Caco-2 (cell line): ENCODE measurements at regions not wholly inside any gene's neighbourhood (a gene's known extent, or its start where the extent isn't known, plus 50 kb on each side); places are given as distances from the start of the nearest gene placed in this dataset.

Experiments
- BruUV-seq: library from RNA; stranded (reverse); fragments of 400-500 nt; replicated peaks from 2 replicates; lab custom pipeline; 2021; lab: Mats Ljungman, UMichigan
- CTCF ChIA-PET: fragments of 300-600 bp; sonication (Branson Sonifier 250); formaldehyde crosslinking; loops from one replicate; lab custom pipeline; 2022; ENCODE audit warnings: antibody characterized with exemption; lab: Charles Lee
- POLR2A ChIA-PET: fragments of 300-600 bp; sonication (Branson Sonifier 250); formaldehyde crosslinking; loops from one replicate; lab custom pipeline; 2022; ENCODE audit warnings: antibody characterized with exemption; lab: Charles Lee
- DNase-seq, 2 experiments: peaks; one replicate each; pipeline versions ENCODE4 v3.0.0 to v3.0.0-alpha.2; 2020 to 2022
- H3K27me3 ChIP-seq: replicated peaks from 2 replicates; pipeline ENCODE4 v1.6.0; 2011; ENCODE audit warnings: low read length; ENCODE audit not compliant: control insufficient read depth, insufficient read depth
- H3K36me3 ChIP-seq: 2 replicates; pipeline ENCODE4 v1.5.1; 2011; ENCODE audit warnings: low read length; ENCODE audit not compliant: control insufficient read depth, insufficient read depth
- H3K4me1 ChIP-seq: fragments of 250-450 bp; sonication (Bioruptor Pico); 2 replicates; pipeline ENCODE4 v1.5.1; 2020; ENCODE audit warnings: mild to moderate bottlenecking
- H3K4me3 ChIP-seq: 2 replicates; pipeline ENCODE4 v1.5.1; 2011; ENCODE audit warnings: low read depth, mild to moderate bottlenecking, control low read depth, low read length
- H3K9me3 ChIP-seq: fragments of 250-450 bp; sonication (Bioruptor Pico); 2 replicates; pipeline ENCODE4 v1.5.1; 2020; ENCODE audit warnings: mild to moderate bottlenecking, moderate library complexity
- H3K27ac Mint-ChIP-seq: one replicate; pipeline ENCODE4 v1.8.0; 2022; ENCODE audit warnings: mixed read lengths; ENCODE audit not compliant: unreplicated experiment
- H3K27me3 Mint-ChIP-seq: one replicate; pipeline ENCODE4 v1.8.0; 2022; ENCODE audit warnings: mixed read lengths; ENCODE audit not compliant: insufficient read depth, unreplicated experiment
- H3K36me3 Mint-ChIP-seq: one replicate; pipeline ENCODE4 v1.8.0; 2022; ENCODE audit warnings: mild to moderate bottlenecking, mixed read lengths; ENCODE audit not compliant: insufficient read depth, unreplicated experiment
- H3K4me1 Mint-ChIP-seq: one replicate; pipeline ENCODE4 v1.8.0; 2022; ENCODE audit warnings: low read depth, mixed read lengths; ENCODE audit not compliant: unreplicated experiment
- H3K4me3 Mint-ChIP-seq: one replicate; pipeline ENCODE4 v1.8.0; 2022; ENCODE audit warnings: mild to moderate bottlenecking, moderate library complexity, mixed read lengths; ENCODE audit not compliant: unreplicated experiment
- H3K9me3 Mint-ChIP-seq: one replicate; pipeline ENCODE4 v1.8.0; 2022; ENCODE audit warnings: mixed read lengths; ENCODE audit not compliant: unreplicated experiment
- intact Hi-C: fragments of 100-400 bp; cut with micrococcal nuclease; formaldehyde crosslinking; loops from one replicate; pipeline ENCODE4 v1.10.0; 2022; ENCODE audit not compliant: unreplicated experiment
- TF ChIP-seq, protein P1 (sequence below), 2 experiments: fragments of 200-600 bp in 1 of 2; IDR thresholded peaks; 1 replicate in 1 of 2; 2 replicates in 1 of 2; pipeline versions ENCODE4 v1.5.1 to v1.8.0; 2011 to 2022; ENCODE audit warnings: antibody characterized with exemption in 1 of 2, control low read depth in 1 of 2, inconsistent platforms in 1 of 2, low read depth in 1 of 2, low read length in 1 of 2, mild to moderate bottlenecking in 1 of 2, moderate library complexity in 1 of 2; ENCODE audit not compliant: insufficient read depth in 1 of 2, severe bottlenecking in 1 of 2, unreplicated experiment in 1 of 2

DNA sequence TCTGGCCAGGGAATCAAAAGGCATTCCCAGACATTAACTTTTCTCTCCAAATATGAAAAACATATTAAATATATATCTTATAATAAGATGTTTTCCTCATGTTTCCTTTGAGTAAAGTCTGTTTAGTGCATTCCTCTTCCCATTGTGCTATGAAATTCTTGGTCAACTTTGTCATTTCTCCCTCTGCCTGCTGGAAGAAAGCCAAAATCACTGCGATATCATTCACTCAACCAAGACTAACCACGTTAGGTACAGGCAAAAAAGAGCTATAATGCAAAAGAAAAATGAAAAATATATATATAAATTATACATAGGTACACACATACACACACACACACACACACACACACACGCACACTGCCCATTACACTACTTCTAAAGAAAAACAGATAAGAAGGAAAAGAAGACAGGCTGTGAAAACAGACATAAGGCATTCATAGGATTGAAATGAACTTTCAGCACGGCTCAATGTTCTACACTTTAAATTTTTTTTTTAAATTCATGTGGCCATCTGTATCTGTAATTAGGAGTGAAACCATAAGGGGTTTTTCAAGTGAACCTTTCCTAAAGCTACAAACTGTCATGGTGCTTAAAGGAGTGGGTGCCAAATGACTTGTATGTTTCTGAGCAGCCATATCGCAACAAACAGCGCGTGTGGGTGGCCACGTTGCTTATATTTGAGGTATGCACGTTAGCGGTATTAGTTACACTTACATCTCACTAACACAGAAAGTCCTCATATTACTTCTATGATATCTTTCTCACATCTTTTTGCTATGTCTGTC is 71.6 kb upstream of the PSMD7 start:
- no peak for DNase-seq
- Mint-ChIP-seq H3K27ac (no peak overlapping the region), H3K4me1 (no peaks in the 10 kb centered on the region), H3K9me3 (no peaks in the 10 kb centered on the region), H3K27me3 (peaks cover 23% of the 10 kb centered on the region), H3K4me3 (no peak overlapping the region), H3K36me3 (no peaks in the 10 kb centered on the region)
- ChIA-PET CTCF (interaction anchor here (0.6 kb wide), 1 partner anchor 29 kb away, joined by 3 read pairs; no protein-coding TSS in a partner anchor), POLR2A (no interaction called here)
- H3K27me3 ChIP-seq: peaks cover 1% of the 10 kb centered on the region; the same call in 1 of the 2 replicates
- intact Hi-C loops: loop anchor here (5.0 kb wide), 1 partner anchor 513 kb away; no protein-coding TSS in a partner anchor
- no peak overlapping the region for H3K4me3 ChIP-seq
- H3K9me3 ChIP-seq: no peaks in the 10 kb centered on the region
- TF ChIP-seq, protein P1, sequence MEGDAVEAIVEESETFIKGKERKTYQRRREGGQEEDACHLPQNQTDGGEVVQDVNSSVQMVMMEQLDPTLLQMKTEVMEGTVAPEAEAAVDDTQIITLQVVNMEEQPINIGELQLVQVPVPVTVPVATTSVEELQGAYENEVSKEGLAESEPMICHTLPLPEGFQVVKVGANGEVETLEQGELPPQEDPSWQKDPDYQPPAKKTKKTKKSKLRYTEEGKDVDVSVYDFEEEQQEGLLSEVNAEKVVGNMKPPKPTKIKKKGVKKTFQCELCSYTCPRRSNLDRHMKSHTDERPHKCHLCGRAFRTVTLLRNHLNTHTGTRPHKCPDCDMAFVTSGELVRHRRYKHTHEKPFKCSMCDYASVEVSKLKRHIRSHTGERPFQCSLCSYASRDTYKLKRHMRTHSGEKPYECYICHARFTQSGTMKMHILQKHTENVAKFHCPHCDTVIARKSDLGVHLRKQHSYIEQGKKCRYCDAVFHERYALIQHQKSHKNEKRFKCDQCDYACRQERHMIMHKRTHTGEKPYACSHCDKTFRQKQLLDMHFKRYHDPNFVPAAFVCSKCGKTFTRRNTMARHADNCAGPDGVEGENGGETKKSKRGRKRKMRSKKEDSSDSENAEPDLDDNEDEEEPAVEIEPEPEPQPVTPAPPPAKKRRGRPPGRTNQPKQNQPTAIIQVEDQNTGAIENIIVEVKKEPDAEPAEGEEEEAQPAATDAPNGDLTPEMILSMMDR (IDR thresholded peaks at IDR 0.05; ENCODE audit: insufficient read depth in 1 of 2, low read depth in 1 of 2, low read length in 1 of 2, severe bottlenecking in 1 of 2, unreplicated experiment in 1 of 2): no peak
- no TSS peak for BruUV-seq
- no peaks in the 10 kb centered on the region for H3K36me3 ChIP-seq
- no peaks in the 10 kb centered on the region for H3K4me1 ChIP-seq

DNA sequence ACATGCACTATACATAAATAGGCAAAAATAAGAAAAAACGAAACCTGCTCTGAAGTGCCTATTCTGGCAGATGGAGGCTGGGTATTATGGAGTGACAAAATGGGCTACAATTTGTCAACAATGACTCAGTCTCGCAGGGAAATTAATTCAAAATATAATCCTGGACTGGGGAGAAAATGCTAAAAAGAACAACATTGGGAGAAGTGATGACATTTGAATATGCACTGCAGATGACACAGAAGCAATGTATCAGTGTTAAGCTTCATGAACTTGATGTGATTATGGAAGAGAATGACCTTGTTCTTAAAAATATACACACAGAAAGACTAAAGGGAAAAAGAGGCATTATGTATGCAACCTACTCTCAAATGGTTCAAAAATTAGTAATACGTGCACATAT is 74.8 kb upstream of the PSMD7 start:
- H3K4me3 Mint-ChIP-seq: no peak overlapping the region
- TF ChIP-seq, protein P1 (IDR thresholded peaks at IDR 0.05; ENCODE audit: insufficient read depth in 1 of 2, low read depth in 1 of 2, low read length in 1 of 2, severe bottlenecking in 1 of 2, unreplicated experiment in 1 of 2): no peak
- peaks cover 17% of the 10 kb centered on the region for H3K27me3 Mint-ChIP-seq
- H3K4me1 Mint-ChIP-seq: no peaks in the 10 kb centered on the region
- BruUV-seq: no TSS peak
- H3K36me3 Mint-ChIP-seq: no peaks in the 10 kb centered on the region
- no peak for DNase-seq
- CTCF ChIA-PET: no interaction called here
- POLR2A ChIA-PET: no interaction called here
- Histone ChIP-seq H3K4me3 (no peak overlapping the region), H3K36me3 (no peaks in the 10 kb centered on the region), H3K27me3 (peaks cover 1% of the 10 kb centered on the region; the same call in 1 of the 2 replicates), H3K9me3 (no peaks in the 10 kb centered on the region), H3K4me1 (no peaks in the 10 kb centered on the region)
- H3K27ac Mint-ChIP-seq: no peak overlapping the region
- no peaks in the 10 kb centered on the region for H3K9me3 Mint-ChIP-seq
- intact Hi-C loops: no loop called here

DNA sequence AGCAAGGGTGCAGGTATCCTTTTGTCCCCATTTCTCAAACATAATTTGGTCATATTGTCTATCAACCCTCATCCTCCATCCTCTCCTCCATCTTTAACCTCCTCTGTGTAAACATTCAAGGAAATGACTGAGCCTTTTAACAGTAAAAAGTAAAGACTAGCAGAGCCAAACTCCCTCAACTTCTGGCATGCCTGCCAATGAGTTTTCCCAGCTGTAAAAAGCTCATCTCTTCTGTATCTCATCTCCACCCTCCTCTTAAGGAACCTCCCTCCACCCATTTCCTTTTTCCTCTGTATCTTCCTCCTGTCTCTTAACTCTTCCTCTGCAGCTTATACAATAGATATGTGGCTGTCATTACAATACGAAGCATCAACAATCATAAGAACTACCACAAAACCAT is 76.9 kb upstream of the PSMD7 start:
- no TSS peak for BruUV-seq
- POLR2A ChIA-PET: no interaction called here
- H3K27ac Mint-ChIP-seq: no peak overlapping the region

More for the DNA sequence above, 76.9 kb upstream of the PSMD7 start:
- Mint-ChIP-seq H3K4me3 (no peak overlapping the region), H3K4me1 (no peaks in the 10 kb centered on the region), H3K27me3 (peaks cover 13% of the 10 kb centered on the region), H3K9me3 (no peaks in the 10 kb centered on the region), H3K36me3 (no peaks in the 10 kb centered on the region)
- intact Hi-C loops: no loop called here
- no peak overlapping the region for H3K4me3 ChIP-seq
- no peaks in the 10 kb centered on the region for H3K9me3 ChIP-seq
- no peaks in the 10 kb centered on the region for H3K4me1 ChIP-seq
- TF ChIP-seq, protein P1 (IDR thresholded peaks at IDR 0.05; ENCODE audit: insufficient read depth in 1 of 2, low read depth in 1 of 2, low read length in 1 of 2, severe bottlenecking in 1 of 2, unreplicated experiment in 1 of 2): no peak
- CTCF ChIA-PET: no interaction called here
- H3K27me3 ChIP-seq: peaks cover 1% of the 10 kb centered on the region; the same call in 1 of the 2 replicates
- no peak for DNase-seq
- H3K36me3 ChIP-seq: no peaks in the 10 kb centered on the region
